ENCODE measurements at regions not wholly inside any gene's neighbourhood (a gene's known extent, or its start where the extent isn't known, plus 50 kb on each side); places are given as distances from the start of the nearest gene placed in this dataset.

DNA sequence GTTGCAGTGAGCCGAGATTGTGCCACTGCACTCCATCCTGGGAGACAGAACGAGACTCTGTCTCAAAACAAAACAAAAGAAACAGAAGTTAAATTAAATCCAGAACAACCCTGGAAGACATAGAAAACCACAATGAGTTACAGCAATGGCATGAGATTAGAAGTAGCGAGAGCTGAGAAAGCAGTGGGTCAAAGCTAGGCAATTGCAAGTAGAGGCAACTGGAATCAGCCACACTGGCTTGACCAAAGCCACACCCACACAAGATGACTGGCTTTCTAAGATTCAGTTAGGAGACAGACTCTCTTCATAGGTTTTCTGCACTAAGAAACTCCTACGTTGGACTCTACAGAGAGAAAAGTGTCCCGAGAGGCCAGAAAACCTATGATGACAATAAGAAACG, 443.0 kb downstream of the GPM6A start:
- no peaks in the 10 kb centered on the region for H3K36me3 ChIP-seq (ENCODE audit: control insufficient read depth in 1 of 2, insufficient read depth in 2 of 2, low read length in 2 of 2)
- no TSS peak for BruUV-seq (replicated peaks)
- H3K9me3 ChIP-seq (ENCODE audit: control insufficient read depth in 1 of 2, insufficient read depth in 1 of 2, low read depth in 1 of 2, low read length in 2 of 2) = no peaks in the 10 kb centered on the region
- ATAC-seq = no peak
- CTCF ChIA-PET = no interaction called here
- no peaks in the 10 kb centered on the region for H4K20me1 ChIP-seq (ENCODE audit: insufficient read depth)
- POLR2A ChIA-PET = no interaction called here
- no peaks in the 10 kb centered on the region for H3K79me2 ChIP-seq (ENCODE audit: insufficient read depth, low read length)
- no peak for DNase-seq (ENCODE audit: low read depth, low spot score)
- TF ChIP-seq CEBPB (IDR thresholded peaks at IDR 0.05; ENCODE audit: low read depth) (no peak), POLR2AphosphoS5 (IDR thresholded peaks at IDR 0.05; ENCODE audit: low read depth, low read length) (no peak), MAX (IDR thresholded peaks at IDR 0.05) (no peak), ELF1 (IDR thresholded peaks at IDR 0.05; ENCODE audit: borderline replicate concordance, low read depth) (no peak), ZBTB33 (IDR thresholded peaks at IDR 0.05; ENCODE audit: extremely low read depth, insufficient replicate concordance, low read length) (no peak), CBX3 (IDR thresholded peaks at IDR 0.05; ENCODE audit: low read depth) (no peak), SP1 (IDR thresholded peaks at IDR 0.05; ENCODE audit: low read depth) (no peak), JUND (IDR thresholded peaks at IDR 0.05) (no peak), EZH2phosphoT487 (IDR thresholded peaks at IDR 0.05; ENCODE audit: borderline replicate concordance) (no peak), FOSL1 (IDR thresholded peaks at IDR 0.05; ENCODE audit: low read depth) (no peak)
- TF ChIP-seq, protein P1, sequence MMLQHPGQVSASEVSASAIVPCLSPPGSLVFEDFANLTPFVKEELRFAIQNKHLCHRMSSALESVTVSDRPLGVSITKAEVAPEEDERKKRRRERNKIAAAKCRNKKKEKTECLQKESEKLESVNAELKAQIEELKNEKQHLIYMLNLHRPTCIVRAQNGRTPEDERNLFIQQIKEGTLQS (IDR thresholded peaks at IDR 0.05) = no peak
- no peak overlapping the region for H3K4me3 ChIP-seq (replicated peaks in 1 of 2; ENCODE audit: low read depth in 1 of 2, low read length in 2 of 2)
- H3K27ac ChIP-seq (ENCODE audit: low read depth, low read length) = no peak overlapping the region
- no peak overlapping the region for H3K9ac ChIP-seq (ENCODE audit: low read length)
- H3K4me2 ChIP-seq (ENCODE audit: low read length) = no peak overlapping the region
- intact Hi-C loops (cut with micrococcal nuclease) = no loop called here
- H3K4me1 ChIP-seq (ENCODE audit: control insufficient read depth in 1 of 2, insufficient read depth in 2 of 2, low read length in 2 of 2) = peaks cover 0 to 4% of the 10 kb centered on the region in 2 experiments; a peak in 1 of 4 replicates
- RAD21 ChIA-PET (ENCODE audit: low non-redundant PET in 1 of 2, low total read pairs in 2 of 2, uncharacterized antibody in 2 of 2, unreplicated experiment in 2 of 2) = no interaction called here
- no peak overlapping the region for H2AFZ ChIP-seq (ENCODE audit: low read depth, low read length, poor library complexity, severe bottlenecking)
- H3K9me2 ChIP-seq (ENCODE audit: insufficient read depth) = no peaks in the 10 kb centered on the region
- no peaks in the 10 kb centered on the region for H3K27me3 ChIP-seq (ENCODE audit: insufficient read depth, low read length)
